Left kidney (tissue), 1 donor: ENCODE measurements at regions not wholly inside any gene's neighbourhood (a gene's known extent, or its start where the extent isn't known, plus 50 kb on each side); places are given as distances from the start of the nearest gene placed in this dataset.

Source experiments
- DNase-seq: peaks from one replicate; pipeline ENCODE4 v3.0.0-alpha.2; 2013

DNA sequence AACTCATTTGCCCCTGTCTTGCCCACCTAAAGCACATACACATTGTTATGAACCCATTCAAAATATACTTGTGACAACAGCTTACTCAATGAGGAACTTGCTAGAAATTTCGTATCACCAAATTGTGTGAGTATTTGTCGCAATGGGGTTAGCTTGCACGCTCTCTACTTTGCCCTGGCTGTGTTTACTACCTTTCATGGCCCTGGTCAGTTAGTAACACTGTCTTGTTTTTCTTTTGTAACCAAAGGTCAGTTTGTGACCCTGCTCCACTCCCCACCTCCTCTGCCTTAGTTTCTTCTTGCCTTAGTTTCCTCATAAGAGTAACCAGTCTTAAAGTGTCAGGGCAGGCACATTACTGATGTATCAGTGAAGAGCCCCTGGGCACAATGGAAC is 205.8 kb upstream of the EEA1 start:
- no peak for DNase-seq

DNA sequence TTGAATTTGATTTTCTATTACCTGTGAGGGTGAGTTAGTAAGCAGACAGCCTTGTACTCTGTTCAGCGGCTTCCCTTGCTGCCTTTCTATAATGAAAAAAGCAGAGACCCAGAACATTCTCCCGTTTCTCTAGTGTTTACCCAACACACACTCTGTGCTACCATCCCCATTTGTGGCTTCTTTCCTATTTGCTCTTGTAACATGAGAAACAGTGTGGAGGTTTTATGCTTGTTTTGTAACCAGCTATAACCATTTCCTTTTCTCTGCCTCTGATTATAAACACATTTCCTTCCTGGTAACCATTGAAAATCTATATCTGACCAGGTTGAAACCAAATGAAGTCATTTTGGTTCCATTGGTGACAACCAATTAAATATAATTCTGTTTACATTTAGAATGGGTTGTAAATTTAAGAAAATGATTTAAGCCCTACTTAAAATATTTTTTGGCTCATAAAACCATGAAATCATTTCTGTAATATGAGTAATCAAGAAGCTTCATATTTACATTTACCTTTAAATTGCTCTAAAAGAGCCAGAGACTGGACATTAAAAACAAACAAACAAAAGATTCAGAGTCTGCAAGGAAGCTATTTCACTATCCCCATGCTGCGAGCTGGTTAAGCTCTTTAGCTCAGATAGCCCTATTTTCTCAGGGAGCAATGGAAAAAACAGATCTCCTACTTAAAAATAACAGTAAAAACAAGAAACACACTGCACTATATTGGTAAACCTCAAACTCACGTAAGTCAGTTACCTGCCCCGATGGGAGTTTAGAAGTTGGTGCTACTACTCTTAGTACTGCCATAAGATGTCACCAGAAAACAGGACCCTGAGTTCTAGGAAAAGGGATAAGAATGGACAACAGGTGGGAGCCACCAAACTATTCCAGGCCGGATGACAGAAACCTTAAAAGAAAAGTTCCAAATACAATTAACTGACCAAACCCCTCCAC is 206.5 kb upstream of the EEA1 start:
- DNase-seq: no peak

DNA sequence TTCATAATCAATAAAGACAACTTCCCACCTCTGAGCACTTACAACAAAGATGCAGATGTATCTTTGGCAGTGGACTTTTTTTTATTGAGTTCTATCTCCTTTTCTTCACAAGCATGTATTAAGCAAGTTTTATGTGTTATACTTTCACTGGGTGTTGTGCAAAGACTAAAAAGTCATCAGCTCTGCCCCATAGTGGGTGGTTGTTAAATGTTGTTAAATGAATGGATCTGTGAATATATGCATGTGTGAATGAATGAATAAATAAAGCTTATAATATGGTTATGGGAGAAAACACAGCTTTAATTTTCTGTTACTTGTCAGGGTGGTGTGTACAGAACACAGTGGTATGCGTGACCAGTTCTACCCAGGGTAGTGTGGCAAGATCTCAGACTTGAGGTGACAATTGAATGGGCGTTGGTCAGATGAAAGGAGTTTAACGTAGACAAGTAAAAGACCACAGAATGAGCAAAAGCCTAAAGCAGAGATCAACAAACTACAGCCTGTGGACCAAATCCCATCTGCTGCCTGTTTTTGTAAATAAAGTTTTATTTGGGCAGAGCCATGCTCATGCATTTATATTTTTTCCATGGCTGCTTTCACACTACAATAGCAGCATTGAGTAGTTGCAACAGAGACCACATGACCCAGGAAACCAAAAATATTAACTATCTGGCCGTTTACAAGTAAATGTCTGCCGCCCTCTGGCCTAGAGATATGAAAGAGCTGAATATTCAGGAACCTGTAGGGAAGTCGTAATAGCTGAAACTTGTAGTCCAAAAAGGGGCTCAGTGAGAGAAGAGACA is 207.4 kb upstream of the EEA1 start:
- no peak for DNase-seq

DNA sequence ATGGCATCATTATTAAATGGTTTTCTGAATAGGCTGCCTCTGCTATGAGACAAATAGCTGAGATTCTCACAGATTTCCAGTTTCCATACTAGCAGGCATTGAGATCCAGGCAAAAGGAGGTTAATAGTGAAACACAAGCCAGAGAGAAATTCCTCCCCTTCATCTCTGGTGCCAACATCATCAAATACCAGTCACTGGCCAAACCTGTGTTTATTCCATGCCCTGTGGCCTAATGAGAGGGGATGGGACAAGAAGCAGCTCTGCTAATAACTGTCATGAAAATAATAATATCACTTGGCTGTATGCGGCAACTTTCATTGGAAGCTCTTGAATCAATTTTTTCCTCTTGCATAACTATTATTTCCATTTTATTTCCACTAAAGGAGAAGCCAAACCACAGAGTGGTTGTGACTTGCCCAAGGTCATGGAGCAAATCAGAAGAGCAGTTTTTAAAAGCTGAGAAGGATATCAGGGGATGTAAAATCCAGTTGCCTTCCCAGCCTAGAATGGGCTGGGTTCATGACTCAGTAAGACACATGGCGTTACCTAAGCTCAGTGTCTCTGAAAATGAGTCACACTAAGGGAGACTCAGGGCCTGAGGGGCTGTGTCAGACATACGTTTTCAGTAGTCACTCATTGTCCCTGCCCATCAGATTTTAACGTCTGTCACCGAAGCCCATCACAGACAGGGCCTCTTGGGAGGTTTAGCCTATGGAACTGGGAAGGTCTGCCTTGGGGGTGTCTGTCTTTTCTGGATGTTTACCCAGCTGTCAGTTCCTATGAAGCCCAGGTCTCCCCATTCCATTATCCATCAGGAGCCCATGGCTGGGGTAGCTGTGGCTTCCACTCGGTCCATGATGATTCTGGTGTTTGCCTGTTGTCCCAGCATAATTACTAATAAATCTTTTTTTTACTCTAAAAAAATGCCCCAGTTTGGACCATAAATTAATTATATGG is 208.8 kb upstream of the EEA1 start:
- no peak for DNase-seq

DNA sequence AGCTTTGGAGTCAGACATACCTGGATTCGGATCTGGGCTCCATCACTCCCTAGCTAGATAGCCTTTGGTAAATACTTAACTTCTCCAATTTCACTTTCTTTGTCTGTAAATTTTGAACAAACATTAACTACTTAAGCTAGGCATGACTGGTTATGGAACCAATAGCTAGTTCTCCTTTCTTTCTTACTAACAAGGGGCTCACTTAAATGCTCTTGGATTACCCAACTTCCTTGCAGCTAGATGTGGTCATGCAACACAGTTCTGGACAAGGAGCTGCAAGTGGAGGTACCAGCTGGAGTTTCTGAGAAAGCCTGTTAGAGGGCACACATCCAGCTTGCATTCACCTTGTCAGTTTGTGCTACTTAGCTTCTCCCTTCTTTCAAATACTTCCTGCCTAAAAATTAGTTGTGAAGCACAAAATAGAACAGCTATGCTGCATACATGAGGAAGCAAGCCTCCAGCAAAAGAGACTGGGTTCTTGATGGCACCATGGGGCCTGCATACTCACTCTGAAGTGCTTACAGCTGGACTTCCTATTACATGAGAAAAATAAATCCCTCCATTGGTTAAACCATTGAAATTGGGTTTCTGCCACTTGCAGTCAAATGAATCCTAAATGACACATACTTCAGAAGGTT is 210.1 kb upstream of the EEA1 start:
- DNase-seq: no peak

DNA sequence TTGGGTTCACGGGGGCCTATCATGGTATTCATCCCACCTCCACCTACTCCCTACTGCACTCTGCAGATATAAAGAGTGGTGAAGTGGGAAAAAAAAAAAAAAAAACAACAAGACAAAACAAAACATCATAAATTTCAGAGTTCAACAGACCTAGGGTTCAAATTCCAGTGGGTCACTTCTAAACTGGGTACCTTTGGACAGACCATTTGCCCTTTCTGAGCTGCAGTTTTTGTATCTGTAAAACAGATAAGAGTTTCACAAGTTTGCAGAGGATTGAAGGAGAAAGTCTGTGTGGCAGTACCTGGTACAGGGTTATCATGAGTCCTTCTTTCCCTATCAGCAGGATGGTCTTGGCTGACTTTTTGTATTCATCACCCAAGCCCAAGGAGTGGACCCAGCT is 211.2 kb upstream of the EEA1 start:
- DNase-seq: no peak

DNA sequence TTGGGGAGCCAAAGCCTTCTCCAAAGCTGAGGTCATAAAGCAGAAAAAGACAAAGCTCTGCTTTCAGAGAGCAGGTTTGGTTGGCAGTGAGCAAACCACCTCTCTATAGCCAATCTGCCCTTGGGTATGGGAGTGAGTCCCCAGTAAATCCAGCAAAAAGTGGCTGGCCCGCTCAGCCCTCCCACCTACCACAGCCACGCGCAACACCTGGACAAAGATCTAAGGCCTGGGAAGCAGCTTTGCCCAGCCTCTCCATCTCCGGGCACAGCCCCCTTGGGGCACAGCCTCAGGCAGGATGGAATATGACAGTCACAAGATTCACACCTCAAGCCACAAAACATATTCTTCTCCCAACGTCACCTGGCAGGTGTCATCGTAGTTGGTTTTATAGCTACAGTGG is 211.7 kb upstream of the EEA1 start:
- no peak for DNase-seq

DNA sequence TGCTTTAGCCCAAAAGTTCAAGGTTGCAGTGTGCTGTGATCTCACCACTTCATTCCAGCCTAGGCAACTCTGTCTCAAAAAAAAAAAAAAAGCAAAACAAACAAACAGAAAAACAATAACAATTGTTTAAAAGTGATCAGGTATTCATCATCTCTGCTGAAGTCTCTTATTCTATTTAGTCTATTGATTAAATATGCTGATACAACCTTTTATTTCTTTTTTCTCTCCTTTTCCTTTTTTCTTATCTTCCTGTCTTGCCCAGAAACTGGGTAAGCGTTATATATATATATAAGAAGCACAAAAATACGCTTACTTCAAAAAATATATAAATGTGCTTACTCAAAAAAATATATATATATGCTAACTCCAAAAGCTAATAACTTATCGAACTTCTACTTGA is 213.8 kb upstream of the EEA1 start:
- no peak for DNase-seq

DNA sequence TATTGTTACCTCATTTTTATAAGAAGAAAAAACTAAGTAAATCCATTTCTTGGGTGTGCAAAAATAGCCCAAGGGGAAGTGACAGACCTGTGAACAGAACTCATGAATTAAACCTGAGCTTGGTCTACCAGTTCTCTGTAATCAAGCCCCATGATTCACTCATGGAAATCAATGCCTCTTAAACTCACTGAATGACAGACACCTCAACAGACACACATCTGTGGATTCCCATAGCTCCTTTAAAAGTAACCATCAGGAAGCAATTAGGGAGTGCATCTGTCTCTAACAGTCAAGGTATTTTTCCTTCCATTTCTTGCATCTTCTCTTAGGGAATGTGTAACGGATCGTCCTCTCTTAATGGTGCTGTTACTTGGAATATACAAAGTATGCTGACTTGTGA is 215.0 kb upstream of the EEA1 start:
- DNase-seq: no peak

DNA sequence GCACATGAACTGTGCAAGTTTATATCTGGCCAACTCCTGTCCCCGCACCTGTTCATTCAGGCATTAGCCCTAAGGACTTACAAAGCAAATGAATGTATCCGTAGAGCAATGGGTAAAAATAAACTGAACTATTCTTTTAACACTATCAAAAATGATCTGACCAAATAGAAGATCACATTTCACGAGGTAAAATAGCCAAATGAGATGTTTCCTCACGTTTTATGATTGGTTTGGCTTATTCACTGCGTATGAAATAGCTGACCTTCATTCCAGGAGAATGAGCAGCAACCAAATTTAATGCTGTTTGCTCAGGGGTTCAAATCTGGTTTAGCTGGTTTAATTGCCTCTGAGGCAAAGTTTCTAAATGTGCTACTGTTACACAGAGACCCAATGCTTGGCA is 216.0 kb upstream of the EEA1 start:
- no peak for DNase-seq

DNA sequence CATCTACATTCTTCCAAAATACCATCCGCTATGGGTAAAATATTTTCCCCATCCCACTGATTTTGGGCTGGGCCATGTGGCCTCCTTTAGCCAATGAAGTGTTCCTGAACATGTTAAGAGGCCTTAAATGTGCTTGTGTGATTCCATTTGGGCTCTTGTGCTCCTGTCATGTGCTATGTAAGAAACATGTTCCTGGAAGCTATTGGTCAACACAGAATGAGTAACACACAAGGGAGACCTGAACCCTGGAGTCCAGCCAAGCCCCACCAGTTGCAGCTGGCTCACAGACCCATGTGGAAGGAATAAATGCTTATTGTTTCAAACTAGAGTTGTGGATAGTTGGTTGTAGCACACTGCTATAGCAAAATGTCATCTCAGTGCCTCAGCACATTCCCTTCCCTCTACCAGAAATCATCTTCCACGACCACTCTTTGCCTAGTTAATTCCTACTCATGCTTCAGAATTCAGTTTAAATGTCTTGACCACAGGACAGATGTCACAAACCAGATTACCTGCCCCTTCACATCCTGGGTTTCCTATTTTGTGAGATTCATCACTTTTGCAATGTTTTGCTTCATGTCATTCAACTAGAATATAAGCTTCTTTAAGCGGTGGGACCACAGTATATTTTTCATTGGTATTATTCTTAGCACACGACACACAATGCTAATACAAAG is 217.3 kb upstream of the EEA1 start:
- DNase-seq: no peak

DNA sequence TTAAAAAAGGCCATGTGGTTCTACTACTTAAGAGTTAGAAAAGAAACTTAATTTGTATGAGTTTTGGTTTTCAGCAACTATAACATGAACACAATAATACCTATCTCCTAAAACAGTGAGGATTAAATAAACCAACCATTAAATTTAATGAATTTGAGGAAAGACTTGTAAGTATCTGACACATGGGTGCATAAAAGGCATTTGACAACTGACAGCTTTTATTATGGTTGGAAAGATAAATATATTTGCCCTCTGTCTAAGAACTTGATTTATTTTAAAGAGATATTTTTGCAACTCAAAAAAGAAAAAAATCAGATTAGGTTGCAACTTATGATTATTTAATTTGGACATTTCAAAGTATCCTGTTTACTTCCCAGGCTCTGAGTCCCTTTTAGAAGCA is 217.9 kb upstream of the EEA1 start:
- no peak for DNase-seq

DNA sequence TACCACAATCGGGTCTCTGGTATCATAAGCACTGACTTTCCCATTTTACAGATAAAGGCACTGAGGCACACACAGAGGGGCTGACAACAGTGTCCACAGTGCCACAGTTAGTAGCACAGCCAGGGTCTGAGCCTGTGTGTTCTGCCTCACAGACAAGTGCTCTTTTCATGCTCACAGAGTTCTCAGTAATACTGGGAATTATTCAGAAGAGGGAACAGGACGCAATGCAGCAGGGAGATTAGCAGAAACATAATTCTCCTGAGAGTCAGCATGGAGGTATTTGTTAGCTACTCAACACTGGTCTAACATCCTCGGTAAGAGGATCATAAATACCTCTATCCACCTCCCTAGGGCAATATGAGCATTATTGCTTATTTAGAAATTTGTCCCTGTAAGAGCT is 219.3 kb upstream of the EEA1 start:
- no peak for DNase-seq

DNA sequence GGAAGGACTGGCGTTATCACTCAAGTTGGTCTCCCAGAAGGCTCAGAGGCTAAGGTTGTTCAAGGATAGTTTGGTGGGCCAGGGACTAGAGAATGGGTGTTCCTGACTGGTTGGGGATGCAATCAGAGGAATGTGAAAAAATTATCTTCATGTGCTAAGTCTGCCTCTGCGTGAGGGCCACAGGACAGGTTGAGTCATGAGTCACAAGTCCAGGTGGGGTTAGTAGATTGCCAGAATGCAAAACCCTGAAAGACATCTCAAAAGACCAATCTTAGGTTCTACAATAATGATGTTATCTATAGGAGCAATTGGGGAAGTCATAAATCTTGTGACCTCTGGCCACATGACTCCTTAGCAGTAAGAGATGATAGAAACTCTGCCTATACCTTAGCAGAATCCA is 220.1 kb upstream of the EEA1 start:
- no peak for DNase-seq

DNA sequence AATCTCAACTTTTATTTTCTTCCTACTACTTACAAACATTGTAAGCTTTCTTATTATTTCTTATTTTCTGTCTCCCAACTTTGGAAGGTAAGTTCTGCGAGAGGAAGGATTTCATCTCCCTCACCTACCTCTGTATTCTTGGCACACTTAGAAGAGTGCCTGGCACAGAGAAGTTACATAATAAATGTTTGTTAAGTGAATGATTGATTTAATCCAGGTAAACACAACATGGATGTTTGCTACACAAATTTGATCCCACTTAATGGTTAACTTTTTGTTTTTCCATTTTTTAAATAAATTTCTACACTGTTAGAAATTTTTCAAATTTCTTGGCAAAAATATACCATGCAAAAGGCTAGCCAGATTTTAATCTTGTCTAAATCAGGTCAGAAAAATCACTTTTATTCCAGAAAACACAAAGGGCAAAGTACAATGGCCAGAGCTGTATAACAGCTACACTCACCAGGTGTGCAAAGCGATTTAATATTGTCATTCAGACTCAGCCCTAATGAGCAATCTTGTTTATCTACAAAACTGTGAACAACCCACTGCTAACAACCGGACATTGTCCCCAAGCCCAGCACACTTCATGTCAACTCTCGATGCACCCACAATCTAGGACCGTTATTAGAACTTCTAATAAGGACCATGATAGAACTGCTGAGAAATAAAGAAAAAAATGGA is 222.1 kb upstream of the EEA1 start:
- no peak for DNase-seq

DNA sequence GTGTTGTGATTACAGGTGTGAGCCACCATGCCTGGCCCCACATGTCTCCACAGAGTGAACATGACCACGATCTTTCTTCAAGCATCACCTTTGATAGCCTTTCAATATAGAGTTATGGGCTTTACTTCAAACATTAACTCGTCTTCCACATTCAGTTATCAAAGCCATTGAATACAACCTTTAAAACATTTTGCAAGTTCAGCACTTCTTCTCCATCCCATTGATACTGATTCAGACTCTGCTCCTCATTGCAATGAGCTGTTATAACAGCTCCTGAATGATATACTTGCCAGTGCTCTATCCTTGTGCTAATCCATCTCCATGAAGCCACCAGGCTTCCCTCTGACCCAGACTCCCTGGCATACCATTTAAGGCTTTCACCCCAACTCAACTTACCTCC is 223.5 kb upstream of the EEA1 start:
- no peak for DNase-seq

DNA sequence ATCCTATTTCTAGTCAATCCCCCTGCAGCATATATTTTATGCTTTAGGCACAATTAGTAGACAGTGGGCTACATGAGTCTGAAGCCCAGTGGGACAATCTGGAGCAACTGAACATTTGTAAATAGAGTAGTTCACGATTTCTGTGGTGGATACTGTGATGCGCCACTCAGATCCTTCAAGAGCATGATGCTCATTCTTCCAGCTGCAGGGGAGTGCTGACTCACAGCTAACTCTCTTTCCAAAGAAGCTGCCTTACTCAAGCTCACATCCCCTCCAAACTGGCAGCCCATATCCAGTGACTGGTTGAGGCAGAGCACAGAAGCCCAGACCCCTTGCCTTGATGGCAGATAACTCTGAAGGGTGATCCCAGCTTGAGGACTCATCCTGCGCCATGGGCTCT is 224.2 kb upstream of the EEA1 start:
- no peak for DNase-seq

DNA sequence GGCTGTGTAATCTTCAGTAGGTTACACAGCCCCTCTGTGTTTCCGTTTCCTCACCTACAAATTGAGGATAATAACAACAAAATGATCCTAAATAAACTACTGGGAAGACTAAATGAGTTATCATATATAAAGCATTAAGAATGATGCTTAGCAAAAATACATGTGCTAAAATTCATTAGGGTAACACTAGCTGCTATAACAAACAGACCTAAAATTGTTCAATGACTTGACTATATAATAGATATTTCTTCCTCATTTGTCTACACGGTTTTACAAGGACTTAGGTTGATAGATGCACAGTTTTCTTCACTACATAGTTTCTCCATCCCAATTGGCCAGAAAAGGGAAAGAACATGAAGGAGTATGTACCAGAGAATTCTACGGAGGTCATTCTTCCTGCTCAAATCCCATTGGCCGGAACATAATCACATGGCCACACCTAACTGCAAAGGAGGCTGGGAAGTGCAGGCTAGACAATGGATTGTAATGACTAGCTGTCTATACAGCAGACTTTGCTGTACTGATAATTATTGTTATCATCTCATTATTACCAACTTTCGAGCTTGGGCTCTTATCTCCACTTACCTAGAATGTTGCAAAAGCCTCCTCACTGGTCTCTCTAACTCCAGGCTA is 223.5 kb upstream of the NUDT4 start:
- no peak for DNase-seq

DNA sequence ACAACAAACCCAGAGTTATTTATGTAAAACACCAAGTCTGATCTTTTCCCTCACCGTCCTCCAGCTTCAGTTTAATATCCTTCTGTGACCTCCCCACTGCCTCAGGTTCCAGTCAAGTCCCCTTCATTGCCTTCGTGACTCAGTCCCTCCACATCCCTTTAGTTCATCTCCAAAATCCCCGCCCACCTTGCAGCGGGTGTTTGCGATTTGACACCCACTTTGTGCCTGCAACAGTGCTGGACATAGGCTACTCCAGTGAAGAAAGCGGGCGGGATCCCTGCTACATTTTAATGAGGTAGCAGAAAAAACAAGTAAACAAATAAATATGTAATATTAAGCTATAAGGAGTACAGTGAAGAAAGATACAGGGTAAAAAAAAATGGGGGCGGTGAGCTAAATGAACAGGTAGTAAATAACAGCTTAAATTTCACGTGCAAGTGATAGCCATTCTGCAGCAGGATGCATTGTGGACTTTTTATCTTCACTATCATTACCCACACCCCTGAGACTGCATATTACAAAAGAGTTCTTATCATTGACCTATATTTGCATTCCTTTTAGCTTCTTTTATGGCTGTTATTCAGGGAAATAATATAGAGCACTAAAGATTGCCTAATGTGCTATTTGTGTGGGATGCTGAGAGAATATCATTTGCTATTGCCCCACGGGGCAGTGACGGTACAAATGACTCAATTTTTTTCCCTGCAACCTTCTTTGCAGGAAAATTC is 222.8 kb upstream of the NUDT4 start:
- DNase-seq: no peak
